ENCODE measurements at regions not wholly inside any gene's neighbourhood (a gene's known extent, or its start where the extent isn't known, plus 50 kb on each side); places are given as distances from the start of the nearest gene placed in this dataset.

DNA sequence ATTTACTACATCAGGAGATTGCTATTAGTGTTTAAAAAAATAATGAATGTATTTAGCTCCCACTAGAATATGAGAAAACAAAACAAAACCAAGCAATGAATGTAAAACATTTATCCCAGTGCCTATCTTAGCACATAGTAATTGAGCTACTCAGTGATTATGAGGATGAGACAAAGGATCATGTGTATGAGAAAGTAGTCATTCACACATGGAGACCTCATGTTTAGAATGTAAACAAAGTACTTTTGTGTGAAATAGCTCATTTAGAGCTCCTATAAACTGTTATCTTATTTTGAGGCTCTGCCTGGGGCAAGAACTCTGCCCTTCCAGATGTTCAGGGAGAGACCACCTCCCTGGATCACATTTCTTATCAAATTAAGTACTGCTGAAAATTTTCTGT is 236.8 kb downstream of the LRRN1 start:
- no peak for TF ChIP-seq POLR2A (IDR thresholded peaks at IDR 0.05)
- TF ChIP-seq, protein P1, sequence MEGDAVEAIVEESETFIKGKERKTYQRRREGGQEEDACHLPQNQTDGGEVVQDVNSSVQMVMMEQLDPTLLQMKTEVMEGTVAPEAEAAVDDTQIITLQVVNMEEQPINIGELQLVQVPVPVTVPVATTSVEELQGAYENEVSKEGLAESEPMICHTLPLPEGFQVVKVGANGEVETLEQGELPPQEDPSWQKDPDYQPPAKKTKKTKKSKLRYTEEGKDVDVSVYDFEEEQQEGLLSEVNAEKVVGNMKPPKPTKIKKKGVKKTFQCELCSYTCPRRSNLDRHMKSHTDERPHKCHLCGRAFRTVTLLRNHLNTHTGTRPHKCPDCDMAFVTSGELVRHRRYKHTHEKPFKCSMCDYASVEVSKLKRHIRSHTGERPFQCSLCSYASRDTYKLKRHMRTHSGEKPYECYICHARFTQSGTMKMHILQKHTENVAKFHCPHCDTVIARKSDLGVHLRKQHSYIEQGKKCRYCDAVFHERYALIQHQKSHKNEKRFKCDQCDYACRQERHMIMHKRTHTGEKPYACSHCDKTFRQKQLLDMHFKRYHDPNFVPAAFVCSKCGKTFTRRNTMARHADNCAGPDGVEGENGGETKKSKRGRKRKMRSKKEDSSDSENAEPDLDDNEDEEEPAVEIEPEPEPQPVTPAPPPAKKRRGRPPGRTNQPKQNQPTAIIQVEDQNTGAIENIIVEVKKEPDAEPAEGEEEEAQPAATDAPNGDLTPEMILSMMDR (IDR thresholded peaks at IDR 0.05): no peak
- Histone ChIP-seq H3K27me3 (no peaks in the 10 kb centered on the region), H3K4me1 (no peaks in the 10 kb centered on the region), H3K36me3 (no peaks in the 10 kb centered on the region), H3K4me3 (no peak overlapping the region), H3K9me3 (no peaks in the 10 kb centered on the region), H3K27ac (no peak overlapping the region)
- no peak for DNase-seq
- intact Hi-C loops (cut with DNase I): no loop called here

DNA sequence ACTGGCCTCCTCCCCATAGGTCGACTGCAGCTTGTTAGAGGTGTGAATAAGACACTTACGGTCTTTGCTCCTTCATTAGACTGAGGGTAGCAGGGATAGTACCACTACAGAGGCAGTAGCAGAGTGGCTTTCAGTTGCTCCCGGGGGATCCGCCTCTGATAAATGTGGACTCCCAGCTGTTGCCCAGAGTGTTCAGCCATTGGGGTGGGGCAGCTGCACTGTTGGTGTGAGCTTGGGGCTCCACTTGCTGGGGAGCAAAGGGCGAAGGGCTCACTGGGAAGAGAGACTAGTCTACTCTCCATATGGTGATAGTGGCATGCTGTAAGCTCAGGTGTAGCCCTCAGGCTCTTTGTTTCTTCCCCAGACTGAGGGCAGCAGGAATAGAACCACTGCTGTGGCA is 239.1 kb downstream of the LRRN1 start:
- WGBS, 2 donors: 70 to 75% methylated on average over 2 to 5 of the region's 5 CpGs
- H3K4me1 ChIP-seq: no peaks in the 10 kb centered on the region
- no peak overlapping the region for H3K4me3 ChIP-seq
- TF ChIP-seq, protein P1 (IDR thresholded peaks at IDR 0.05): no peak
- TF ChIP-seq POLR2A (IDR thresholded peaks at IDR 0.05): no peak
- no peak for DNase-seq
- H3K27me3 ChIP-seq: no peaks in the 10 kb centered on the region
- H3K36me3 ChIP-seq: no peaks in the 10 kb centered on the region
- no peak overlapping the region for H3K27ac ChIP-seq
- intact Hi-C loops (cut with DNase I): no loop called here
- no peaks in the 10 kb centered on the region for H3K9me3 ChIP-seq

DNA sequence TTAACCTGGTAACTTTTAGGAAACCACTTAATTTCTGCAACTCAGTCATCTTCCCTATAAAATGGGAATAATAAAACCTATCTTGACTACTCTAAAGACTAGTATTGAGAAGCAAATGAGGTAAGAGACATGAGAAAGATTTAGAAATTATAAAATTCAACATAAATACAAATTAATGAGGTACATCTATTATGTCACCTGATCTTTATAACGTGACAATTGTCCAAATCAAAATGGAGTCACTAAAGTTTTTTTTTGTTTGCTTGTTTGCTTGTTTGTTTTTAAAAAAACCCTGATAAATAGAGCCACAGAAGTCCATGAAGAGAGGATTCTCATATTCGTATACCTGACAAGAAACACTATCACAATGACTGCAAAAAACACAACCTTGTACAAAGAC is 242.8 kb downstream of the LRRN1 start:
- intact Hi-C loops (cut with DNase I): no loop called here
- H3K27me3 ChIP-seq: no peaks in the 10 kb centered on the region
- no peaks in the 10 kb centered on the region for H3K4me1 ChIP-seq
- TF ChIP-seq, protein P1 (IDR thresholded peaks at IDR 0.05): no peak
- no peak for TF ChIP-seq POLR2A (IDR thresholded peaks at IDR 0.05)
- H3K36me3 ChIP-seq: no peaks in the 10 kb centered on the region
- 64 to 79% methylated on average over 2 of the region's 2 CpGs for WGBS, 2 donors
- DNase-seq: no peak
- H3K4me3 ChIP-seq: no peak overlapping the region
- no peaks in the 10 kb centered on the region for H3K9me3 ChIP-seq
- no peak overlapping the region for H3K27ac ChIP-seq

DNA sequence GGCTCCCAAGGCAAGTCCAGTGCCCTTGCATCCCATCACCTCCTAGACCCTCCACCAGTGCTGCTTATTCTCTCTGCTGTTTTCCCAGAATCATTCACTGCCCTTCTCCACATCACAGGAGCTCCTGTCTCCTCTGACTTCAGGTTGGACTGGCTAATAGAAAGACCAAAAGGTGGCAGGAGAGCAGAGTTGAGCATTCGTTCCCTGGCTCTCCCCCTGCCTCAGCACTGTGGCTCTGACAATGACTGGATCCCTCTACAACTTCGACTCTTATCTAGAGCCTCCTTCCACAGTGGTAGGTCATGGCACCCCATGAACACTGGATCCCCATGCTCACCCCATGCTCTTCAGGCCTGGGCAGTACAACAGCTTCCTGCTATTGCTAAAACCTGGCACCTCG is 243.6 kb downstream of the LRRN1 start:
- 71% methylated on average over 3 of the region's 3 CpGs for WGBS, 2 donors
- TF ChIP-seq, protein P1 (IDR thresholded peaks at IDR 0.05): no peak
- TF ChIP-seq POLR2A (IDR thresholded peaks at IDR 0.05): no peak
- intact Hi-C loops (cut with DNase I): no loop called here
- Histone ChIP-seq H3K36me3 (no peaks in the 10 kb centered on the region), H3K27me3 (no peaks in the 10 kb centered on the region), H3K4me1 (no peaks in the 10 kb centered on the region), H3K27ac (no peak overlapping the region), H3K9me3 (no peaks in the 10 kb centered on the region), H3K4me3 (no peak overlapping the region)
- no peak for DNase-seq

DNA sequence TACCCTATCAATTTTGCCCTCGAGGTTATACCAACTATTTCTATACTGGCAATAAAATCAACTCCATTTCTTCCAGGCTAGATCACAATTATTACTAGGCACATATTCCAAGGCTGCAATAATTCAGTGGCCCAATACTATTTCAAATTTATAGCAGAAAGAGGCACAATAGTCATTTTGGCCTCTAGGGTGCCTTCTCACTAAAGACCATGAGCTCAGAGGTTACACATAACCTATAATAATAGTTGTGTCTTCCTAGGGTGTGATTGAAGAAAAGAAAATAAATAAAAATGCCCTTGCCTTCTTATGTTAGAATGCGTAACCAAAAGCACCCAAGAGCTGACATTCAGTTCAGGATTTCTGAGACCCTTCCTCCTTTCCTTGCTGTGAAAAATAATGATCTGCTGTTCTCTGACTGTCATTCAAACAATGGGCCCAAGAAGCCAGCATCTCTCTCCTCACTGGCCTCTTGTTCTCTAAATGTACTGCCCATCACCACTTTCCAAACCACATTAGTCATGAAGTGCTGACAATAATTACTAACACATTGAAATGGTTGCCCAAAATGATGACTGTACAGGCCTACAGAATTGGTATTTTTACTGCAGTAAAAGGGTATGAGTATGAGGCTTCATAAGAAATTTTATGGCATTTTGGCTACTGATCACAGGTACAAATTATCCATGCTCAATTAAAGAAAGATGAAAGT is 244.8 kb downstream of the LRRN1 start:
- TF ChIP-seq POLR2A (IDR thresholded peaks at IDR 0.05): no peak
- TF ChIP-seq, protein P1 (IDR thresholded peaks at IDR 0.05): no peak
- H3K4me1 ChIP-seq: no peaks in the 10 kb centered on the region
- 71 to 76% methylated on average over 2 of the region's 2 CpGs for WGBS, 2 donors
- H3K27ac ChIP-seq: no peak overlapping the region
- H3K36me3 ChIP-seq: no peaks in the 10 kb centered on the region
- DNase-seq: no peak
- no peak overlapping the region for H3K4me3 ChIP-seq
- H3K27me3 ChIP-seq: no peaks in the 10 kb centered on the region
- intact Hi-C loops (cut with DNase I): no loop called here
- H3K9me3 ChIP-seq: no peaks in the 10 kb centered on the region

All from esophagus squamous epithelium (tissue), 5 donors.